Activated naive CD4-positive, alpha-beta T cell treated with anti-CD3 and anti-CD28 coated beads, Interleukin-2, amount 50 U/mL, for 24 hours (primary cell): ENCODE measurements at regions not wholly inside any gene's neighbourhood (a gene's known extent, or its start where the extent isn't known, plus 50 kb on each side); places are given as distances from the start of the nearest gene placed in this dataset.
"Not testable (repeated sequence)": the region's sequence is repeated elsewhere in the genome, so short reads cannot be mapped to it uniquely, and the experiment has no call there.

Experiments
- H3K27ac Mint-ChIP-seq: one replicate; pipeline ENCODE4 v1.8.0; 2021; ENCODE audit warnings: mild to moderate bottlenecking, mixed read lengths
- H3K27me3 Mint-ChIP-seq: one replicate; pipeline ENCODE4 v1.8.0; 2021; ENCODE audit warnings: mixed read lengths
- H3K36me3 Mint-ChIP-seq: one replicate; pipeline ENCODE4 v1.8.0; 2021; ENCODE audit warnings: mixed read lengths
- H3K4me1 Mint-ChIP-seq: one replicate; pipeline ENCODE4 v1.8.0; 2021; ENCODE audit warnings: mixed read lengths
- H3K4me3 Mint-ChIP-seq: one replicate; pipeline ENCODE4 v1.8.0; 2021; ENCODE audit warnings: mild to moderate bottlenecking, mixed read lengths
- H3K9me3 Mint-ChIP-seq: one replicate; pipeline ENCODE4 v1.8.0; 2021; ENCODE audit warnings: mixed read lengths

DNA sequence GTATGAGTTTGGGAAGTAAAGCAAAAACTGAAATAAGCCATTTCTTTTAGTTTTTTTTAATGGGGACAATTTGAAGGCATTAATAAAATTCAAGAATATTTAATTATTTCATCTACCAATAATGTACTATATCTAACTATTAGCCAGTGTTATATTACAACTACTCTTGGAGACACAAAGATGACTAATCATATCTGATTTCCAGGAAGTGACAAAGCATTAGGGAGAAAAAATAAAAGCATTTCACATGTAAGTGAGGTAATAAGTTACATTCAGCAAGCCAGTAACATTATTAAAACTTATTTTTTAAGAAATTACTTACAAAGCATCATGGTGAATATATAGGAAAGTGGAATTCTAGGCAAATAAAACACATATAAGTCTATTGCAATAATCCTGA, 781.3 kb upstream of the NRXN1 start:
- no peaks in the 10 kb centered on the region for H3K4me1 Mint-ChIP-seq

DNA sequence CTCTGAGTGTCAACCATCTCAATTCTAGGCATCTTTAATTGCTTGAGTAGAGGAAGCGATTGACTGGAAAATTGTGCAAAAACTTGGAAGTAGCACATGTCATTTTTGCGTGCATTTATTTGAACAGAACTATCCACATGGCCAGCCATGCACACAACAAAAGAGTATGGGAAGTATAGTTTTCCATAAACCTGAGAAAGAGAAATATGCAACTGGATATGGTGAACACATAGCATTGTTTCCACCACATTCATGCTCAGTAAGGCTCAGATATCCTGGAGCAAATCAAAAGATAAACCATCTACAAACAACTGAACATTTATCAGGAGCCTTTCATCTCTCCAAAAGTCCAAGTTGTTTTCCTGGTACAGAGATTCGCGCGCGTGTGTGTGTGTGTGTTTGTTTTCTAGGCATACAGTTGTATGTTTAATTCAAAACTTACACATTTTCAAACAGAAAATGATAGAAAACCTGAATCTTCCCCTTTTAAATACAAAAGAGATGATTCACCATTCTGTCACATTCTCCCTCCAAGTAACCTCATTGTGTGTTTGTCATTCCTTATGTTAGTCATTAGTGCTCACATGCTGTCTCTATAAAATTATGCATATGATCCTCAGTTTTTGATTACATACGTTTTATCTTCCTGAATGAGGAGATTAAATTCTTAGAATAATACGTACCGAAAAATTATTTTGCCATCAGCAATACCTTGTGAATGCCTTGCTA, 780.4 kb upstream of the NRXN1 start:
- H3K4me3 Mint-ChIP-seq: no peak overlapping the region
- no peaks in the 10 kb centered on the region for H3K36me3 Mint-ChIP-seq
- no peaks in the 10 kb centered on the region for H3K27me3 Mint-ChIP-seq
- no peaks in the 10 kb centered on the region for H3K9me3 Mint-ChIP-seq
- H3K27ac Mint-ChIP-seq: no peak overlapping the region
- H3K4me1 Mint-ChIP-seq: no peaks in the 10 kb centered on the region

More for the DNA sequence above, 781.3 kb upstream of the NRXN1 start:
- Mint-ChIP-seq H3K4me3 (no peak overlapping the region), H3K36me3 (no peaks in the 10 kb centered on the region), H3K9me3 (no peaks in the 10 kb centered on the region), H3K27me3 (no peaks in the 10 kb centered on the region), H3K27ac (no peak overlapping the region)

DNA sequence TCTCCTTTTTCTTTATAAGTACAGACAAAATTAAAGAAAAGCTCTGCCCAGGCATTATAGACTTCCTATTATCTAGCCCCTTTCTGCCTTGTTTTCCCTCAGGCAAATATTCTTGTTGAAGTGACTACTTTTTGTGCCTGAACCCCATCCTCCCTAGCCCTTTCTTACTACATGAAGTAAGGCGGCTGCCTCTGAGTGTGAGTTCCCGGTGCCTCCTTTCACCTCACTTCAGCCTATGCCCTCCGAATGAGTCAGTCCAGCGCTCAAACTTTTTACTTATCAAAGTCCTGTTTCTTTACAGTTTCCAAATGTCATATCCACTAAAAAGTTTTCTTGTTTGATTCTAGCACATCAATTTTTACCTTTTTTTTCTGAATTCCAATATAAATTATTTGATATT, 778.3 kb upstream of the NRXN1 start:
- H3K36me3 Mint-ChIP-seq: no peaks in the 10 kb centered on the region
- peaks cover 7% of the 10 kb centered on the region for H3K9me3 Mint-ChIP-seq
- H3K27me3 Mint-ChIP-seq: no peaks in the 10 kb centered on the region
- no peak overlapping the region for H3K4me3 Mint-ChIP-seq
- H3K27ac Mint-ChIP-seq: no peak overlapping the region
- H3K4me1 Mint-ChIP-seq: no peaks in the 10 kb centered on the region

DNA sequence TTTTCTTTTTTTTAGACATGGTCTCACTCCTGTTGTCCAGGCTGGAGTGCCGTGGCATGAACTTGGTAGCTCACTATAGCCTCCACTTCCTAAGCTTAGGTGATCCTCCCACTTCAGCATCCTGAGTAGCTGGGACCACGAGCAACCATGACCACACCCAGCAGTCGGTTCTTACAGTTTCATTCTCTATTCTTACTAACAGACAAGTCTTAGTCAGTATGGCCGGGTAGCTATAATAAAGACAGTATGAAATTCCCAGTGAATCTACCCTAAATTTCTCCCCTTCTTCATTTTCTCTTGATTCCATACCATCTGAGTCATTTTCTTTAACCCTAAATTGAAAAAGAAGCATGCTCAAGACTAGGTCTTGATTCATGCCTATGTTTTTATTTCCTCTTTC, 775.3 kb upstream of the NRXN1 start:
- Mint-ChIP-seq H3K4me1 (no peaks in the 10 kb centered on the region), H3K9me3 (peaks cover 7% of the 10 kb centered on the region), H3K4me3 (no peak overlapping the region), H3K27ac (no peak overlapping the region), H3K27me3 (no peaks in the 10 kb centered on the region), H3K36me3 (no peaks in the 10 kb centered on the region)

DNA sequence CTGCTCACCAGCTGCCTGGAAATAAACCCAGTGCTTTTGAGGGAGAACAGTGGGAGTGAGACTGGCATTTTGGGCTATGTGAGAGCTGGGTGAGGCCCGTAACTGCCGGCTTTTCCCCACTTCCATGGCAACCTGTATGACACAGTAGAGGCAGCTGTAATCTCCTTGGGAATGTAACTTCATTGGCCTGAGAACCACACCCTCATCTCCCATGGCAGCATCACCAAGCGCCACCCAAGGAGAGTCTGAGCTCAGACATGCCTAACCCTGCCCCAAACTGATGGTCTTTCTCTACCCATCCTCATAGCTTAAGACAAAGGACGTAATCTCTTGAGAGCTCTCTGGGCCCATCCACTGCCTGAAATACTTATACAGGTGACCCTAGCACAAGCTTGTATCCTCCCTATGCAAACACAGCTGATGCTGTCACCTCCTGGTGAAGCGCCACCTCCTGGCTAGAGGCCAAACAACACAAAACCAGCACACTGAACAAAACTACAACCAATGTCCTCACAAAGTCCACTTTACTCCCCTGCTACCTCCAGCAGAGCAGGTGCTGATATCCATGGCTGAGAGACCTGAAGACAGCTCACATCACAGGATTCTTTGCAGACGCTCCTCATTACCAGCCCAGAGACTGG, 763.4 kb upstream of the NRXN1 start:
- Mint-ChIP-seq H3K4me3 (no peak overlapping the region), H3K4me1 (no peaks in the 10 kb centered on the region), H3K27ac (no peak overlapping the region), H3K27me3 (no peaks in the 10 kb centered on the region), H3K9me3 (peaks cover 10% of the 10 kb centered on the region), H3K36me3 (no peaks in the 10 kb centered on the region)

DNA sequence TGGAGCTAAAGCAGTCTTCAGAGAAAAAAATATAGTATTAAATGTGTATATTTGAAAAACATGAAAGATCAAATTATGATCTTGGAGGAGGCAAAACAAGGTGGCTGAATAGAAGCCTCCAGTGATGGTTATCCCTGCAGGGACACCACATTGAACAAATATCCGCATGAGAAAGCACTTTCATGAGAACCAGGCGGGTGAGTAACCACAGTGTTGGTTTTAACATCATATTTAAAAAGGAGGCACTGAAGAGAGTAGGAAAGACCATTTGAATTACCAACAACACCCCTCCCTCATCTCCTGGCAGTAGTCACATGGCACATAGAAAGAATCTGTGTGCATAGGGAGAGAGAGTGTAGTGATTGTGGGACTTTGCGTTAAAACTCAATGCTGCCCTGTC, 759.6 kb upstream of the NRXN1 start:
- Mint-ChIP-seq H3K4me3 (no peak overlapping the region), H3K9me3 (peaks cover 10% of the 10 kb centered on the region), H3K27me3 (no peaks in the 10 kb centered on the region), H3K36me3 (no peaks in the 10 kb centered on the region), H3K4me1 (no peaks in the 10 kb centered on the region), H3K27ac (no peak overlapping the region)

DNA sequence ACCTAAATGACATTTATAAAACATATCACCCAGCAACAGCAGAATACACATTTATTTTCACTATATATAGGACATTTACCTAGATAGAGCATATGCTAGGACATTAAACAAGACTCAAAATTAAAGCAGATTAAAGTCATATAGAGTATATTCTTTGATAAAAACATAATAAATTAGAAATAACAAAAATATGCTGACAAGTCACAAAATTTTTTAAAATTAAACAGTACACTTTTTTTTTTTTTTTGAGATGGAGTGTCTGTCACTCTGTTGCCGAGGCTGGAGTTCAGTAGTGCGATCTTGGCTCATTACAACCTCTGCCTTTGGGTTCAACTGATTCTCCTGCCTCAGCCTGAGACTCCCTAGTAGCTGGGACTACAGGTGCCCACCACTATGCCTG, 758.9 kb upstream of the NRXN1 start:
- no peaks in the 10 kb centered on the region for H3K27me3 Mint-ChIP-seq
- H3K4me3 Mint-ChIP-seq: no peak overlapping the region
- H3K36me3 Mint-ChIP-seq: no peaks in the 10 kb centered on the region
- H3K9me3 Mint-ChIP-seq: peaks cover 10% of the 10 kb centered on the region
- H3K27ac Mint-ChIP-seq: no peak overlapping the region
- no peaks in the 10 kb centered on the region for H3K4me1 Mint-ChIP-seq

DNA sequence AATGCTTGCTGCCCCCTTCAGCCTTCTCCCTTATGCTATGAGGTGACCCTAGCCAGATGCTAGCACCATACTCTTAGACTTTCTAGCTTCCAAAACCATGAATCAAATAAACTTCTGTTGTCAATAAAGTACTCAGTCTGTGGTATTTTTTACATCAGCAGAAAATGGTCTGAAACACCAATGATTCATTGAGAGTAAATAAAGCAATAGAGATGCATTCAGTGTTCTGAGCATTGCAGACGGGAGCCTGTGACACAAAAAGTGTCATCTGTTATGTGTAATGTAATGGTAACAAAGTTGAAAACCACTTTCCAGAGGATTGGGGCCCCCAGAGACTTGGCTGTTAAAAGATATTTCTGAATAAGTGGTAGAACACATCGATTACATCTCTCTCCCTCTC, 758.0 kb upstream of the NRXN1 start:
- H3K9me3 Mint-ChIP-seq: peaks cover 10% of the 10 kb centered on the region
- no peaks in the 10 kb centered on the region for H3K36me3 Mint-ChIP-seq
- H3K27ac Mint-ChIP-seq: no peak overlapping the region
- no peaks in the 10 kb centered on the region for H3K27me3 Mint-ChIP-seq
- no peaks in the 10 kb centered on the region for H3K4me1 Mint-ChIP-seq
- no peak overlapping the region for H3K4me3 Mint-ChIP-seq

DNA sequence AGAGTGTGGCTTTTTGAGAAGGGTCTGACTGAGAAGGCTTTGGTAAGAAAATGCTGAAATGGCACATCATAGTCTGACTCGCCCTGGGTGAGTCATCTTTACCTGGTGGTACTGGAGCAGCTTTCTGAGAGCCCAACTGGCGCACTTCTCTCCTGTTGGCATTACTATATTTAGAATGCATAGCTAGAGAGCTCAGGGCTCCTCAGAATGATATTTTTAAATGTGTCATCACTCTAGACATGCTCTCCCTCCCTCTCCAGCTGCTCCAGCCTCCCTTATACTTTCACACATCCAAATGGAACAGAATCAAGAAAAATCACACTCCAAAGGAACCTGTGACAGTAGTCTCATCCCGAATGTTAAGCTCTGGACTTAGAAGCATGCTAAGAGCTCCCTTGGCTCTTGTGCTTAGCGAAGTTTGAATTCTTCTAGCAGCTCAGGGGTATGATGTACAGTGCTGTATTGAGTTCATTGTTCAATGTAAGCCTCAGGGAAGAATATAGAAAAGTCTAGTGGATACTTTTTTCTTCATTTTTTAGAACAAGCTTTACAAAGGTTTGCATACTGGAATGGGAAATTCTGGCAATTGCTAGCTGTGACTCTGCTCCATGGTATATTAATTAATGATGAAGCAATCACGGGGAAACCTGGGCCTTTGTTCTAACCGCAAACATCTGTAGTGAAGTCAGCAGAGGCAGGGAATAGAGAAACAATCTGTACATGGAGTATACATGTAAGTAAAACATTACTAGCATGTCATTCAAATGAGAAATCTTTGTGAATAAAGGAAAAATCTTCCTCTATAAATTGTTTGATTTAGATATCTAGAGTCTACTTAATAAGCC, 751.2 kb upstream of the NRXN1 start:
- H3K36me3 Mint-ChIP-seq: no peaks in the 10 kb centered on the region

DNA sequence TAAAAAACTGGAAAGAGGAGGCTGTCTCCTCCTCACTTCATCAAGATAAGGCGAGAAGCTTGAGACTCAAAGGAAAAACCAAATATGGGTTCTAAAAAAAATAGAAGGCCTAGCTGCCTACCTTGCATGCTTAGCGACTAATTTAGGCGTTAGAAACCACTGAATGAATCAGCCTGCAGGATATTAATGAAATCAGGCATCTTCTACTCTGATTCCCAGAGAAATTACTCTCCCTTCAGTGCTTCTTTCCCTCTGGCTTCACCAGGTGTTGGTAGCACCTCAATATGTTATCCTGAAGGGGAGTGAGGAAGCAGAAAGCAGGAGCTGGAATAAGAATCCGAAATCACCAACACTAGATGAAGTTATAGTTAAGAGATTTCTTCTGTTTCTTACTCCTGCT, 749.8 kb upstream of the NRXN1 start:
- Mint-ChIP-seq H3K36me3 (no peaks in the 10 kb centered on the region), H3K27me3 (no peaks in the 10 kb centered on the region), H3K9me3 (peaks cover 5% of the 10 kb centered on the region), H3K4me3 (no peak overlapping the region), H3K4me1 (no peaks in the 10 kb centered on the region), H3K27ac (no peak overlapping the region)

More for the DNA sequence above, 751.2 kb upstream of the NRXN1 start:
- H3K4me1 Mint-ChIP-seq: no peaks in the 10 kb centered on the region
- H3K9me3 Mint-ChIP-seq: peaks cover 5% of the 10 kb centered on the region
- no peak overlapping the region for H3K4me3 Mint-ChIP-seq
- H3K27me3 Mint-ChIP-seq: no peaks in the 10 kb centered on the region
- no peak overlapping the region for H3K27ac Mint-ChIP-seq

DNA sequence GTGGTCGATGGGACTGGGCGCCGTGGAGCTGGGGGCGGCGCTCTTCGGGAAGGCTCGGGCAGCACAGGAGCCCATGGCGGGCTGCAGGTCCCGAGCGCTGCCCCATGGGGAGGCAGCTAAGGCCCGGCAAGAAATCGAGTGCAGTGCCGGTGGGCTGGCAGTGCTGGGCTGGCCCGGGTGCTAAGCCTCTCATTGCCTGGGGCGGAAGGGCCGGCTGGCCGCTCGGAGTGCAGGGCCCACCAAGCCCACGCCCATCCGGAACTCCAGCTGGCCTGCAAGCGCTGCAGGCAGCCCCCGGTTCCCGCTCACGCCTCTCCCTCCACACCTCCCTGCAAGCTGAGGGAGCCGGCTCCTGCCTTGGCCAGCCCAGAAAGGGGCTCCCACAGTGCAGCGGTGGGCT, 748.4 kb upstream of the NRXN1 start:
- H3K27ac Mint-ChIP-seq: no peak overlapping the region
- no peaks in the 10 kb centered on the region for H3K27me3 Mint-ChIP-seq
- H3K9me3 Mint-ChIP-seq: peaks cover 5% of the 10 kb centered on the region

DNA sequence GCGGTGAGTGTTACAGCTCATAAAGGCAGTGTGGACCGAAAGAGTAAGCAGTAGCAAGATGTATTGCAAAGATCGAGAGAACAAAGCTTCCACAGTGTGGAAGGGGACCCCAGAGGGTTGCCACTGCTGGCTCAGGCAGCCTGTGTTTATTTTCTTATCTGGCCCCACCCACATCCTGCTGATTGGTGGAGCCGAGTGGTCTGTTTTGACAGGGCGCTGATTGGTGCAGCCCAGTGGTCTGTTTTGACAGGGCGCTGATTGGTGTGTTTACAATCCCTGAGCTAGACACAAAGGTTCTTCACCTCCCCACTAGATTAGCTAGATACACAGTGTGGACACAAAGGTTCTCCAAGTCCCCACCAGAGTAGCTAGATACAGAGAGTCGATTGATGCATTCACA, 747.8 kb upstream of the NRXN1 start:
- not testable (repeated sequence) for H3K4me3 Mint-ChIP-seq, H3K27ac Mint-ChIP-seq, H3K27me3 Mint-ChIP-seq, H3K4me1 Mint-ChIP-seq, H3K9me3 Mint-ChIP-seq, H3K36me3 Mint-ChIP-seq

More for the DNA sequence above, 748.4 kb upstream of the NRXN1 start:
- Mint-ChIP-seq H3K4me3 (no peak overlapping the region), H3K4me1 (no peaks in the 10 kb centered on the region), H3K36me3 (no peaks in the 10 kb centered on the region)

DNA sequence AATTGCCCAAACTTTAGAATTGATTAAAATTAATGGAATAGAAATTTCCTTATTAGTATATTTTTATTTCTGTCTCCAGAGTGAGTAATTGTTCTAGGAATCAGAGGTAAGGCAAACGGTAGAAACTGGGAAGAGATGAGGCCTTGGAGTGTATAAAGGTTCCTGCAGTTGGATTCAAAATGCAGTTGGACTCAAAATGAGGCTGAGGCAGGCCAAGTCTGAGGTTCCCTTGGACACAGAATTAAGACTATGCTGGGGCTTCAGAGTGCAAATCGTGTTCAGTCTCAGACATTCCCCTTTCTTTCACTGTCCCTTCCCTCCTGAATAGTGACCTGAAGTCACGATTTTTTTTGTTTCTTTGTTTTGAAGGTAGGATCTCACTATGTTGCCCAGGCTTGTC, 746.9 kb upstream of the NRXN1 start:
- H3K27ac Mint-ChIP-seq: no peak overlapping the region
- no peaks in the 10 kb centered on the region for H3K4me1 Mint-ChIP-seq
- H3K9me3 Mint-ChIP-seq: peaks cover 1% of the 10 kb centered on the region
- no peaks in the 10 kb centered on the region for H3K36me3 Mint-ChIP-seq
- no peaks in the 10 kb centered on the region for H3K27me3 Mint-ChIP-seq
- no peak overlapping the region for H3K4me3 Mint-ChIP-seq

DNA sequence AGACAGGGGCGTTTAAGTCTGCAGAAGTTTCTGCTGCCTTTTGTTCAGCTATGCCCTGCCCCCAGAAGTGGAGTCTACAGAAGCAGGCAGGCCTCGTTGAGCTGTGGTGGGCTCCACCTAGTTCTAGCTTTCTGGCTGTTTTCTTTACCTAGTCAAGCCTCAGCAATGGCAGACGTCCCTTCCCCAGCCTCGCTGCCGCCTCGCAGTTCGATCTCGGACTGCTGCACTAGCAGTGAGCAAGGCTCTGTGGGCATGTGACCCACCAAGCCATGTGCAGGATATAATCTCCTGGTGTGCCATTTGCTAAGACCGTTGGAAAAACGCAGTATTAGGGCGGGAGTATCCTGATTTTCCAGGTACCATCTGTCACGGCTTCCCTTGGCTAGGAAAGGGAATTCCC, 742.7 kb upstream of the NRXN1 start:
- not testable (repeated sequence) for H3K9me3 Mint-ChIP-seq, H3K36me3 Mint-ChIP-seq, H3K4me1 Mint-ChIP-seq, H3K27ac Mint-ChIP-seq, H3K4me3 Mint-ChIP-seq, H3K27me3 Mint-ChIP-seq

DNA sequence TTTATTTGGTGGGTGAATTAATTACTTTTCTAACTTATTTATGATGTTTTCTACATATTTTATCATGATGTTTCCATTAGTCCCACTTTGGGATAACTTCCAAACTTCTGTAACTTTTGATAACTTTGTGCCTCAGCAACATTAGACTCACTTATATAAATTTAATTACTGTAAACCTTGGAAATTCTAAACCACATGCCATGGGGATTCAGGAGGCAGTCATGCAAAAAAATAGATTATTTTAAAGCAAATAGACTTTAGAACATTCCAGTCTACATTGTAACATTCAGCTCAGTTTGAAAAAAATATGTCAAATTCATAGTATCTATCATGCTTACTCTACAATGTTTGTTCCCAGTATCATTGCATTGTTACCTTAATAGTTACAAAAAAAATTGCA, 728.5 kb upstream of the NRXN1 start:
- Mint-ChIP-seq H3K27ac (no peak overlapping the region), H3K4me3 (no peak overlapping the region), H3K36me3 (no peaks in the 10 kb centered on the region), H3K4me1 (no peaks in the 10 kb centered on the region), H3K27me3 (no peaks in the 10 kb centered on the region), H3K9me3 (no peaks in the 10 kb centered on the region)

DNA sequence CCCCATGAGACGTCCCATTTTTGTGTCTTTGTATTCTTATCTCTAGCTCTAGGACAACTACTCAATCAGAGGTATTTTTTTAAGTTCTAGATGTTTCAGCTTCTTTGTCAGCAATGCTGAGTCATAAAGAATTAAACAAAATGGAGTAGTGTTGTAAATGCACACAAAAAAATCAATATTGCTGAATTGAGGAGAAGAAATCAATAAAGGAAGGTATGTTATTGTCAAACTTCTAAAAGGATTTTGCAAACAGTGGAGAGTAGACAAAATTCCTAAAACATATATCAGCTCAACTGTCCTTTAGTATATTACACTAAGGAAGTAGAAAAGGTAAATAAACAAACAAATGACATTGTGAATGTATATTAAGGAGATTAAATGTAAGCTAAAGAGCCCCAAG, 726.1 kb upstream of the NRXN1 start:
- Mint-ChIP-seq H3K9me3 (no peaks in the 10 kb centered on the region), H3K27ac (no peak overlapping the region), H3K4me1 (no peaks in the 10 kb centered on the region), H3K27me3 (no peaks in the 10 kb centered on the region), H3K36me3 (no peaks in the 10 kb centered on the region), H3K4me3 (no peak overlapping the region)
